HuH-7.5 (cell line): ENCODE measurements at regions not wholly inside any gene's neighbourhood (a gene's known extent, or its start where the extent isn't known, plus 50 kb on each side); places are given as distances from the start of the nearest gene placed in this dataset.
"Not testable (repeated sequence)": the region's sequence is repeated elsewhere in the genome, so short reads cannot be mapped to it uniquely, and the experiment has no call there.

Experiments used
- DNase-seq: peaks from one replicate; pipeline ENCODE4 v3.0.0; 2011; ENCODE audit warnings: low spot score

DNA sequence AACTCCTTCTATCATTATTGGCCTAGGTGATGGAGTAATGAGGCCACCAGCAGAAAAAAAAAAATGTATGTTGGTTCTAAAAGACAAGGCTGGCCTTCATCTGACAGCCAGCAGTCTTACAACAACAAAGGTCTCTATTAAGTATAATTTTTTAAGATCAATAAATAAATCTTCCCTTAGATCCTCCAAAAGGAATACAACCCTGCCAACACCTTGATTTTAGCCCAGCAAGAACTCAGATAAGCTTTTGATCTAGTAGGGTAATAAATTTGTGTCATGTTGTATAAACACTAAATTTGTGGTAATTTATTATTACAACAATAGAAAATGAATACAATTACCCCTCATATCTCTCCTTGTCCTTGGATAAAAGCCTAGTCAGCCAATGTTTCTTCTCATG, 633.2 kb upstream of the FAM174A start:
- no peak for DNase-seq

DNA sequence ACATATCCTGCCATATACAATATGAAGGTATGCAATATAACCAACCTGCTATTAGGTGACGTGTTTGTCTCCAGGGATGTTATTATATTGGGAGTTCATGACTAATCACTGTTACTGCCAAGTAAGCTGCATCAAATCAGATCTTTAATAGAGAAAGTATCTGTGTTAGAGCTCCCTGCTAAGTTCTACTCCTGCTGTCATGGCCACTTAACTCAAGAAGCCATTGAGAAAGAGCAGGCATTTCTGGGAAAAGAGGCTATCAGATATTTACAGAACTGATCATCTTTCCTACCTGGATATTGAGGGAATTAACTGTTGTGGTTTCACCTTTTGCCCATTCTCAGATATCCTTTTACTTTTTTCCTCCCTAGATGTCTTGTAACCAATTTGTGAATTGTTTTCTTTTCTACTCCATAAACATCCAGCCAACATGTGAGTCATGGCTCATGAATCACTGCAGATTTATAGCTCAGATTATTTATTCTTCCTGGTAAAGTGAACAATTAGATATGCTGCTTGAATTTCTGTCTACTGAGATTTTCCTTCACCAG, 634.8 kb upstream of the FAM174A start:
- no peak for DNase-seq

DNA sequence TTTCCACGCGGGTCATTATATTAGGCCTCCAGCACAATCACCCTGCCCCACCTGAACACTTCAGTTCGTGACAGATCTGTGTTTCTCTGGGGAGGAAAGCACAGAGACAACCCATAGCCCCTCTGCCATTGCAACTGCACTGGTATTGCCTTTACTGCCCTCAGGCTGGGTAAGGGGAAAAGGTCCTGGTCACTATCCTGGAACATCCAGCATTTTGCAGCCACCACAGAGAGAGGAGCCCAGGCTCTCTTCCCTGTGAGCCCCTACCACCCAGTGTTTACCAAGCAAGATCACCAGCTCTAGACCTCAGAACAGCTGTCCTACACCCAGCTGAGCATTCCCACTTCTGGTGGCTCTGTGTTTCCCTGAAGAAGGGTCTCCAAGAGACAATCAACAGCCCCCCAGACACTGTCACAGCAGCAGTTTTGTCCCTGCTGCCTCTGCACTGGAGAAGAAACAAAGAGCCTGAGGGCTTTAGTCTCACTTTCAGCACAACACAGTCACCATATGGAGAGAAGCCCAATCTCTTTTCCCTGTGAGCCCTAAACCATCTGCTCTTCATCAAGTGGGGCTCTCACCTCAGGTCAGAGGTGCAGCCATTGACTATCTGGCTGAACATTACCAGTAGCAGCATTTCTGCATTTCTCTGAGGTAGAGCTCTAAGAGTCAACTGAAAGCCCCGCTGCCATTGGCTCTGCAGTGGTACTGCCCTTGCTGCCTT, 655.2 kb upstream of the FAM174A start:
- no peak for DNase-seq

DNA sequence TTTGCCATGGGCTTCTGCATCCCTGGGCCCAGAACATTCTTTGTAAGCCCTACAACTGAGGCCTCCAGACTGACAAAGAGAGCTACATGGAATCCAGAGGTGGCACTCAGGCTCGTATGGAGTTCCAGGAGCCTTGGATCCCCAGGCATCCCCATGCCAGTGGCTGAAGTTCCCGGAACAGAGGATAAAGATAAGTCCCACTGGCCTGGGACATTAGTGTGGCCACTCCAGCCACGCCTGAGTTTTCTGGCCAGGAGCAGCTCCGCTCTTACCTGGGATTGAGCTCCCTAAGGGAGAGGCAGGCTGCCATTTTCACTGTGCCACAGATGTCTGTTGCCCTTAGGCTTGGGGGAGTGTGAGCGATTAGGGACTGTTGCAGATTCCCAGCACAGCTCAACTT, 656.3 kb upstream of the FAM174A start:
- DNase-seq, result no peak

DNA sequence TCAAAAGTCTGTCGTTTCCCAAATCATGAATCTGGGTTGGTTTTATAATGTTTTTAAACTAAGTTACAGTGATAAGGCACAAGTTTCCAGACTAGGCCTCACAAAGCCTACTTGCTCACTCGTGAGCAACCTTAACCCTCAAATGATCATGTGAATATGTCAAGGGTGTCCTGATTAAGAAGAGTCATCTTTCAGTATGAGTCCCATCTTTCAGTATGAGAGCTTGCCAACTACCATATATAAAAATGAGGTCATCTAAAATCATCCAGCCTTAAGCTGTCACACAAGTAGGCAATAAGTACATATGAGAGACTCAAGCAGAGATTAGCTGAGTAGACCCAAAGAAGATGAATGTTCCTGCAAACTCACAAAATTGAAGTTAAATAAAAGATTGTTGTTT, 668.4 kb upstream of the FAM174A start:
- no peak for DNase-seq

DNA sequence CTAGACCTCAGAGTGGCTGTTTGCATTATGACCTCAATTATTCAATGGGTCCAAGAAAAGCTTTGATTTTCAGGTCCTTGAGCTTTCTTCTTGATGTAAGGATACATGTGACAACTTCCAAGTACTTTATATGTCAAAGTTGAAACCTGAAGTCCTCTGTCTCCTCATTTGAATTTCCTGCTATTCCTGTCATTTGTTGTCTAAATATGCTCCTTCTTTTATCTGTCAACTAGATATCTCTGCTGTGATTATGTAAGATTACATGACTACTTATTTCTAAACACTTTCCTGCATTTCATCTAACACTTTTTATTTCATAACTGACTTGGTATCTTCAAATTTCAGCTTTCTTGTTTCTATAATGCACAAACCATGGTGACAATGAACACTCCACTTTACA, 670.0 kb upstream of the FAM174A start:
- DNase-seq, result no peak

DNA sequence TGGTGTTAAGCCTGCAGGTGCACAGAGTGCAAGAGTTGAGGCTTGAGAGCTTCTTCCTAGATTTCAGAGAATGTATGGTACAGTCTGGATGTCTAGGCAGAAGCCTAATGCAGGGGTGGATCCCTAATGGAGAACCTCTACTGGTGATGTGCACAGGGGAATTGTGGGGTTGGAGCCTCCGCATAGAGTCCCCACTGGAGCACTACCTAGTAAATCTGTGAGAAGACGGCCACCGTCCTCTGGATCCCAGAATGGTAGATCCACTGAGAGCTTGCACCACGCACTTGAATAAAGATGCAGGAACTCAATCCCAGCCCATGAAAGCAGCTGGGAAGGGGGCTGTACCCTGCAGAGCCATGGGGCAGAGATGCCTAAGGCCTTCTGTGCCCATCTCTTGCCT, 699.4 kb upstream of the FAM174A start:
- no peak for DNase-seq

DNA sequence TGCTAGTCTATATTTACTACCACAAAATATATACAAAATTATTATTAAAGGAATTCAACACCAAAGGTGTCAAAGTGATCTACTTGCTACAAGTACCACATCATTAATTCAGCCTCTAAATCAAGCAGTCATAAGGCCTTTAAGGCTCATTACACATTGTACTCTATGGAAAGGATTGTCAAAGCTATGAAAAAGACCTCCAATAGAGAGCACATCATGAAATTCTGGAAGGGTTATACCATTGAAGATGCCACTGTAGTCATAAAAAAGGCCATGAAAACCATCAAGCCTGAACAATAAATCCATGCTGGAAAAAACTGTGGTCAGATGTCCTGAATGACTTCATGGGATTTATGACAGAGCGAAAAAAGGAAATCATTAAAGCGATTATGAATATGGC, 708.0 kb upstream of the FAM174A start:
- DNase-seq, result no peak

DNA sequence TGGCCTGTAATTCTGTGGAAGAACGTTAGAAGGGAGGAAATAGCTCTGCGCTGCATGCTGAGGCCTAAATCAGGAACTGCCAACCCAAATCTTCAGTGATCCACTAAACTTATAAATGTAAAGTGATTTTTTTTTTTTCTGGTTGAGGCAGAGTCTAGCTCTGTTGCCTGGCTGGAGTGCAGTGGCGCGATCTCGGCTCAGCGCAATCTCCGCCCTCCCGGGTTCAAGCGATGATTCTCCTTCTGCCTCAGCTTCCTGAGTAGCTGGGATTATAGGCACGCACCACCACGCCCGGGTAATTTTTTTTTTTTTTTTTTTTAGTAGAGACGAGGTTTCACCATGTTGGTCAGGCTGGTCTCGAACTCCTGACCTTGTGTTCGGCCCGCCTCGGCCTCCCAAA, 717.4 kb upstream of the FAM174A start:
- no peak for DNase-seq

DNA sequence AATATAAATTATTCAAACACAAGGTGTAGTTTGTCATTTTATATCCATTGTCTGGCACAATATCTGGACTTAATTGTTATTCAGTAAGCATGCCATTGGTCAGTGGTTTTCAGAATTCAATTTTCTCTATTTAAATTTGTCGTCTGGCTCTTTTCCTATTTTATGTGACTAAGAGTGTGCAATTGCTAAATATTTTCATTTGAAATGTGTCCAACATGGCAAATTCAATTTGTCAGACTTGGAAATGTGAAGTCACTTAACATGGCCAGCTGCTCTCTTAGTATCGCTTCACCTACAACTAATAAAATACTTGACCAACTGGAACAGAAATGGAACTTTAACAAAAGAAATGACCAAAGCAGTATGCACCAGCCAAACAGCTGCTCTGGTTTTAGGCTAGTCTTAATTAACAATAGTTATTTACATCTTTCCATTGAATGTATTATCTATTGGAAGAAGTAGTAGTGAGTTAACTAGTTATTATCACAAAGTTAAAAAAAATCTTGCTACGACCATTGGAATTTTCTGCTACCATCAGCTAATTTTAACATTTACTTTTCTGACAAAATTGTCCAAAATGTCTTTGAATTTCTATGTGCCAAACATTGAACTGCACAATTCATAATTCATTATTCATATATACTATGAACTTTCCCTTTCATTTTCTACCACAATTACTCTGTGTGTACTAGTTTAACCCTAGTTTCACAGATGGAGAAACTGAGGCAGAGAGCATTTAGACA, 720.7 kb upstream of the FAM174A start:
- DNase-seq, result no peak

DNA sequence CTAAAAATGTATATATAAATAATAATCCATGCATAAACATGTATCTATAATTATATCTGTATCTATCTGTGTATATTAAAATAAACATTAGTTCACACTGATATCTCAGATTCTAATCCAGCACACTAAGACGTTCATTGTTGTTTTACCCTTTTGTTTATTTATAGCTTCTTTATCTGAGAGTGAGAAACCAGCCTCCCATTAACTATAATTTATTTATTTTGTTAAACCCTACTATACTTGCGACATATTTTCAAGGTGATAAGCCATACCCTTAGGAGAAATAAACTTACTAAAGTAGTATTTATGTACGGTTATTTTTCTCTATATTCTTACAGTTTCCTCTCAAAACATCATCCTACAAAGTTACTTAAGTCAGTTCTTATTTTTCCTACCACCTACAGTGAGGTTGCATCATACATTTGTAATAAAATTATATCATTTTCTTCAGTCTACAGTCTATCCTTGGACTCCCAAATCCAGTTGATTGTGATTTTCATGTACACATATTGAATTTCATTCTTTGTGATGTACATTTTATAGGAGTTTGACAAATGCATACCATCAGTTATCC, 726.4 kb upstream of the FAM174A start:
- DNase-seq, result no peak

DNA sequence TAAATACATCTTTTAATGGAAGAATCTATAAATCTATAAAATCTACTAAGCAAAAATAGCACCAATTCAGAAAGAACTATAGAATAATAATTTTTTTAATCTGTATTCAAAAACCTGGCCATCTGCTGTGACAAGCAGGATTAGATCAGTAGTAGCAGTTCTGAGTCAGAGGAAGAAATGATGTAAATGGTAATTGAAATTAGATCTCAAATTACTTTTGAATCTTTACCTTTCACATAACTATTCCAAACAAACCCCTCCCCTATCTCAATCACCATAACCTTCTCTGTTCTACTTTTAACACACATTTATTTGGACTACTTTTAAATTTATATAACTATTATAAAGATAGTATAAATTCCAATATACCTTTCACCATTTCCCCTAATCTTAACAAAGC, 727.8 kb upstream of the FAM174A start:
- no peak for DNase-seq

DNA sequence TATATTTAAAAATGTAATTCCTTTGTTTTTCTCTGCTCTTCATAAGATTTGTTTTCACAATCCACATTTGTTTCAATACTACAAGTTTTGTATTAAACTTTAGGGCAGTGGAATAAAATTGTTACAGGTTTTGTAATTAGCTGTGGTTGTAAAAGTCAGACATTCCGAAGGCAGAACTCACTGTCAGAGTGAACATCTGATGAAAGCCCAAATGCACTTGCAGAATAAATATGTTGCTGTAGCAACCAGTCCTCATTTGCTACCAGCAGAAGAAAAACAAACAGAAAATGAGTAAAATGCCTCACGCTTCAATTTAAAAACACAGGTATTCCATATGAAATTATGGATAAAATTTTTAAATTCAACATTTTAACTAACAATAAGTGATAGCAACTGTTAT, 740.1 kb upstream of the FAM174A start:
- DNase-seq, result no peak

DNA sequence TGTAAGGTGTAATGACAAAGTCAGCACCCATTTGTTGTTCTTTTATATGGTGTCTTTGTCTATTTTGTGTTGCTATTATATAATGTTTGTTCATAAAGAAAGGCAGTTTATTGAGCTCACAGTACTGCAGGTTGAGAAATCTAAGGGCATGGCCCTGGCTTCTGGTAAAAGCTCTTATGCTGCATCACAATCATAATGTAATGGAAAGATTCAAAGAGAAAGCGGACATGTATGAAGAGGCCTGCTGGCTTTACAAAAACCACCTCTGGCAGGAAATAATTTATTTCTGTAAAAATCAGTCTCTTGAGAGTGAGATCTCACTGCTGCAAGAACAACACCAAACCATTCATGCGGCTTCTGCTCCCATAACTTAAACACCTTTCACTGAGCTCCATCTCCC, 746.7 kb upstream of the FAM174A start:
- no peak for DNase-seq

DNA sequence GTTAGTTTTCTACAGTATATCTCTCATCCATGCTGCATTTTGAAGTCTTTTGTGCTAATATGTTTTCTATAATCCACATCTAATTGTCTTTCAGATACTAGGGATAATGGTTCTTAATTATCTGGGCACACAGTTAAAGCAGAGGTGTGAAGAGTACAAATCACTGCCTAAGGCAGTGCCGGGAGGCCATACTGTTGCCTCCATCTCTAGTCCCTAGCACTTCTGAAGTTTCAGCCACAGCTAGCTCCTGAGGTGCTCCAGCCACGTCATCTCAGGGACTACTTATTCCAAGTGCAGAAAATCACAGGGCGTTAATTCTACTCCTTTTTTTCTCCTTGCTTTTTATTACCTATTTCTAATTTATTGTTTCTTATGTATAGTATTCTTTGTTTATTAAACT, 760.0 kb upstream of the FAM174A start:
- DNase-seq, result no peak

DNA sequence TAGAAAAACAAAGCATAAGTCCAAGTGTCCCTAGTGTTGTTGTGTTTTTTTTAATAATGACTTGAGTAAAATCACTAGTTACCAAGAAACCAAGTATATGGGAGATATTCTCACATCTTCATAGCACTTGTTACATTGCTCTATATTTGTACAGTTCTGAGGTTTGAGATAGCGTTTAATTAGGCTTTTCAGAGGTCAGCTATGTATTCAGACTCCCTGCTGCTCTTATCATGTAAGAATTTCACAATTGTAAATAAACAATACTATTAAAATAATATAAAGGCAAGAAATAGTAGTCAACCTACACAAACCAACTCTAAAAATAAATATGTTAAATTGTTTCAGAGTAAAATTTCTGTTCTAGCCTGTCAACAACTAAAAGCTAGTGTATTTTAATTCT, 761.9 kb upstream of the FAM174A start:
- no peak for DNase-seq

DNA sequence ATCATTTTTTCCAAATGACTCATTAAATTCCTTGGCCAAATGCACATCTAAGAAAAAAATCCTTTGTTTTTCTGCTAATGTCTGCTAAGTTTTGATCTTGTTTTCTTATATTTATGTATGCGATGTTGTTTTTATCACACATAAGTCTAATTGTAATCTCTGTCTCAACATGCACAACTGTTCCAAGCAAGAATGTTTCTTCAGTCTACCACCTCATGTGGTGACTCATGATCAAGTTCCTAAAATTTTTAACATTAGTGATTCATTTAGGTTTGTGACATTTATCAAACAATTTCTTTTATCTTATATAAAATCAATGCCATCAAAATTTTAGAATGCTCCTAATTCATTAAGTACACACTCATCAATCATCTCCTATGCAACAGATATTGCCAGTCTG, 763.9 kb upstream of the FAM174A start:
- DNase-seq, result no peak

DNA sequence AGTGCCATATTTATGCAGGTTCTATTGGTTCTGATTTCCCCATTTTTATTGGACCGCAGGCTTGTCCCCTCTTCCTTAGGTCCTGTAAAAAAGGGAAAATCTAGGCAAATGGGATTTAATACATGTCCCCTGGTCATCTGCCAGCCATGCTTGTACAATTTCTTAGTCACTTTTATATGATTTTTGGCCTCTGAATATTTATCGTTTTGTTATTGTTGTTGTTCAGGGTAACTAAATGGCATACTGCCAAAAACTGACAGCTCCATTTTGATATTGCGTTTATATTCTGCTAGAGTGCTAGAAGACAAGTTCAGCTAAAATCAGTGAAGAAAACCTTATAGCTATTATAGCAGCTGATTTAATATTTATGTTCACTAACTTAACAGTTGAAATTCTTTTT, 770.2 kb upstream of the FAM174A start:
- DNase-seq, result no peak

DNA sequence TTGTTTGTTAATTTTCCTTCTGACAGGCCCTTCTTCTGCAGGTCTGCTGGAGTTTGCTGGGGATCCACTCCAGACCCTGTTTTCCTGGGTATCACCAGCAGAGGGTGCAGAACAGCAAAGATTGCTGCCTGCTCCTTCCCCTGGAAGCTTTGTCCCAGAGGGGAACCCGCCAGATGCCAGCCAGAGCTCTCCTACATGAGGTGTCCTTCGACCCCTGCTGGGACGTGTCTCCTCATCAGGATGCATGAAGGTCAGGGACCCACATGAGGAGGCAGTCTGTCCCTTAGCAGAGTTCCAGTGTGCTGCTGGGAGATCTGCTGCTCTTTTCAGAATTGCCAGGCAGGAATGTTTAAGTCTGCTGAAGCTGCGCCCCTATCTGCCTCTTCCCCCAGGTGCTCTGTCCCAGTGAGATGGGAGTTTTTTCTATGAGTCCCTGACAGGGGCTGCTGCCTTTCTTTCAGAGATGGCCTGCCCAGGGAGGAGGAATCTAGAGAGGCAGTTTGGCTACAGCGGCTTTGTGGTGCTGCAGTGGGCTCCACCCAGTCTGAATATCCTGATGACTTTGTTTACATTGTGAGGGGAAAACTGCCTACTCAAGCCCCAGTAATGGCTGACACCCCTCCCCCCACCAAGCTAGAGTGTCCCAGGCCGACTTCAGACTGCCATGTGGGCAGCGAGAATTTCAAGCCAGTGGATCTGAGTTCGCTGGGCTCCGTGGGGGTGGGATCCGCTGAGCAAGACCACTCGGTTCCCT, 772.0 kb upstream of the FAM174A start:
- no peak for DNase-seq

DNA sequence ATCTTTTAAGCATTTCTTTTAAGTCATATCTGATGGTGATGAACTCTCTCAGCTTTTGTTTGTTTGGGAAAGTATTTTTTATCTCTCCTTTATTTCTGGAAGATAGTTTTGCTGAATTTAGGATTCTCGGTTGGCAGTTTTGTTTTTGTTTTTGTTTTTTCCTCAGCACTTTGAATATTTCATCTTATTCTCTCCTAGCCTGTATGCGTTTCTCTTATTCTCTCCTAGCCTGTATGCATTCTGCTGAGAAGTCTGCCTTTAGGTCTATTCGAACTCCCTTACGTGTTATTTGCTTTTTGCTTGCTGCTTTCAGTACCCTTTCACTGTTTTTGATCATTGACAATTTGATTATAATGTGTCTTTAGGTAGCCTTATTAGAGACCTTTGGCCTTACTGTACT, 787.8 kb upstream of the FAM174A start:
- DNase-seq, result no peak

DNA sequence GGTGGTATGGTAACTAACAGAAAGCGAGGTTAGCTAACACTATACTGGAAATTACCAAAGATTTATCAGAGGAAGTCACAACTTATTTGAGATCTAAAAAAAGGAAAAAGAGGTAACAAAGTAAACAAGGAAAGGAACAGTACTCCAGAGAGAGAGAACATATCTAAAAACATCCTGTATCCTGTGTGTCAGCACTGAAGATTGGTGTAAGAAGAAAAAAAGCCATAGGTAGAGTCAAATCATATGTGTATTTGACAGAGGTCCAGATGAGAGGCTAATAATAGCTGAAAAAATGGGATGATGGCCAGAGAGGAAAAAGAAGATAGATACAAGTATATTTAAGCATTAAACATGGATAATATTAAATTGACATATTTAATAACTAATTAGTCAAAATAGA, 802.0 kb upstream of the FAM174A start:
- DNase-seq, result not testable (repeated sequence)

DNA sequence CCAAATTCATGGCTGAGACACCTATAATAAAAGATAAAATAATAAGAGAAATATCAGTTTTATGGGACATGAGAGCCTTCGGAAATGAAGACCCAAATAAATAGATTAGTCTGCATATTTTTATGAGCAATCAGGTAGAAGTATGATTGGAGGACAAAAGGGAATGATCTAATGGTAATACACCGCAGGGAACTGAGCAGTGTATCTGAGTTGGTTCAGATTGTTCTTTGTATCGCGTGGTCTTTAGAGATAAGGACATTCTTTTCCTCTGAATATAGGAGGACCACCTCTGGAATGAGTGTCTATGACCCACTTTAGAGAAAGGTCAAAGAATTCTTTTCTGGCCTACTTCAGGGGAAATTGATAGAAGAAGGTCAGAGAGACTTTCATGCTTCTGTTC, 801.8 kb upstream of the CHD1 start:
- DNase-seq, result not testable (repeated sequence)
